ENCODE measurements at regions not wholly inside any gene's neighbourhood (a gene's known extent, or its start where the extent isn't known, plus 50 kb on each side); places are given as distances from the start of the nearest gene placed in this dataset.

- TF ChIP-seq POLR2AphosphoS5 (IDR thresholded peaks at IDR 0.05; ENCODE audit: low read depth, low read length) (no peak), SIN3A (IDR thresholded peaks at IDR 0.05; ENCODE audit: borderline replicate concordance, insufficient read depth, low read length) (no peak)
These were observed 63.7 kb upstream of the CRHR1 start for GRCh38 chr17:45720386-45720785.

GRCh38 chr17:45722161-45722560 is 62.0 kb upstream of the CRHR1 start:
- TF ChIP-seq REST (IDR thresholded peaks at IDR 0.05; ENCODE audit: insufficient read depth in 1 of 2, low read depth in 2 of 2, low read length in 2 of 2) = peak in 1 of 2 experiments; percentile 59; a peak in 1 of 4 replicates
- TF ChIP-seq POLR2AphosphoS5 (IDR thresholded peaks at IDR 0.05; ENCODE audit: low read depth, low read length) = no peak

- no peak for TF ChIP-seq POLR2AphosphoS5 (IDR thresholded peaks at IDR 0.05; ENCODE audit: low read depth, low read length)
- TF ChIP-seq TAF1 (IDR thresholded peaks at IDR 0.05; ENCODE audit: borderline replicate concordance, insufficient read depth, low read length) = no peak
- TF ChIP-seq FOXP2 (optimal IDR thresholded peaks at IDR 0.05; ENCODE audit: borderline replicate concordance, extremely low read depth, extremely low read length, insufficient read depth) = no peak
- no peak for TF ChIP-seq REST (IDR thresholded peaks at IDR 0.05; ENCODE audit: insufficient read depth in 1 of 2, low read depth in 2 of 2, low read length in 2 of 2)
- TF ChIP-seq SIN3A (IDR thresholded peaks at IDR 0.05; ENCODE audit: borderline replicate concordance, insufficient read depth, low read length) = no peak
These were observed 54.7 kb upstream of the CRHR1 start for GRCh38 chr17:45729294-45729907.

GRCh38 chr17:45730192-45730591 is 53.9 kb upstream of the CRHR1 start:
- TF ChIP-seq TAF1 (IDR thresholded peaks at IDR 0.05; ENCODE audit: borderline replicate concordance, insufficient read depth, low read length) = no peak
- TF ChIP-seq FOXP2 (optimal IDR thresholded peaks at IDR 0.05; ENCODE audit: borderline replicate concordance, extremely low read depth, extremely low read length, insufficient read depth) = no peak
- TF ChIP-seq REST (IDR thresholded peaks at IDR 0.05; ENCODE audit: insufficient read depth in 1 of 2, low read depth in 2 of 2, low read length in 2 of 2) = no peak
- no peak for TF ChIP-seq POLR2AphosphoS5 (IDR thresholded peaks at IDR 0.05; ENCODE audit: low read depth, low read length)
- no peak for TF ChIP-seq SIN3A (IDR thresholded peaks at IDR 0.05; ENCODE audit: borderline replicate concordance, insufficient read depth, low read length)

- TF ChIP-seq POLR2AphosphoS5 (IDR thresholded peaks at IDR 0.05; ENCODE audit: low read depth, low read length) (no peak), SIN3A (IDR thresholded peaks at IDR 0.05; ENCODE audit: borderline replicate concordance, insufficient read depth, low read length) (no peak), TAF1 (IDR thresholded peaks at IDR 0.05; ENCODE audit: borderline replicate concordance, insufficient read depth, low read length) (no peak), FOXP2 (optimal IDR thresholded peaks at IDR 0.05; ENCODE audit: borderline replicate concordance, extremely low read depth, extremely low read length, insufficient read depth) (no peak), REST (IDR thresholded peaks at IDR 0.05; ENCODE audit: insufficient read depth in 1 of 2, low read depth in 2 of 2, low read length in 2 of 2) (no peak)
These were observed 52.7 kb upstream of the CRHR1 start for GRCh38 chr17:45731459-45731858.

All from PFSK-1 (cell line).